WTC11 (cell line): ENCODE measurements at regions not wholly inside any gene's neighbourhood (a gene's known extent, or its start where the extent isn't known, plus 50 kb on each side); places are given as distances from the start of the nearest gene placed in this dataset.

Experiments
- ATAC-seq: fragments of 200-7000 bp; cut with Tn5 transposase; 2 replicates; pipeline ENCODE4 v1.10.0; 2021; ENCODE audit warnings: mild to moderate bottlenecking, moderate library complexity
- CTCF ChIA-PET: fragments of 300-600 bp; sonication (Branson Sonifier 250); formaldehyde crosslinking; loops from one replicate; lab custom pipeline; 2021; ENCODE audit warnings: antibody characterized with exemption; lab: Charles Lee
- POLR2A ChIA-PET: fragments of 350-600 bp; sonication (Branson Sonifier 250); formaldehyde crosslinking; loops from one replicate; lab custom pipeline; 2021; ENCODE audit warnings: antibody characterized with exemption; lab: Charles Lee
- DNase-seq: peaks from one replicate; pipeline ENCODE4 v3.0.0; 2021; ENCODE audit warnings: low spot score
- H3K27ac Mint-ChIP-seq: 2 replicates; pipeline ENCODE4 v1.8.0; 2021; ENCODE audit warnings: mixed read lengths
- H3K27me3 Mint-ChIP-seq: 2 replicates; pipeline ENCODE4 v1.8.0; 2021; ENCODE audit warnings: low read depth, mild to moderate bottlenecking, moderate library complexity, mixed read lengths
- H3K36me3 Mint-ChIP-seq: 2 replicates; pipeline ENCODE4 v1.8.0; 2021; ENCODE audit warnings: mixed read lengths
- H3K4me1 Mint-ChIP-seq: 2 replicates; pipeline ENCODE4 v1.8.0; 2022; ENCODE audit warnings: mixed read lengths
- H3K4me3 Mint-ChIP-seq: 2 replicates; pipeline ENCODE4 v1.8.0; 2021; ENCODE audit warnings: mild to moderate bottlenecking, moderate library complexity, mixed read lengths
- H3K9me3 Mint-ChIP-seq: 2 replicates; pipeline ENCODE4 v1.8.0; 2021; ENCODE audit warnings: mixed read lengths
- ATF2 ChIP-seq: sonication (generic); formaldehyde crosslinking; IDR thresholded peaks from 2 replicates; pipeline ENCODE4 v1.8.1; 2022; ENCODE audit warnings: low read depth, missing genetic modification reagents, borderline replicate concordance
- CREB1 ChIP-seq: sonication (generic); formaldehyde crosslinking; IDR thresholded peaks from 2 replicates; pipeline ENCODE4 v1.8.0; 2023; ENCODE audit warnings: mild to moderate bottlenecking, missing genetic modification reagents
- E2F1 ChIP-seq: sonication (generic); formaldehyde crosslinking; IDR thresholded peaks from 2 replicates; pipeline ENCODE4 v1.8.0; 2022; ENCODE audit warnings: mild to moderate bottlenecking, missing genetic modification reagents
- GTF2I ChIP-seq: fragments of 250-450 bp; sonication (Bioruptor Pico); conservative IDR thresholded peaks from 2 replicates; pipeline ENCODE4 v1.4.0; 2021; ENCODE audit warnings: mild to moderate bottlenecking
- JAZF1 ChIP-seq: fragments of 250-450 bp; sonication (Bioruptor Pico); IDR thresholded peaks from 2 replicates; pipeline ENCODE4 v1.9.0; 2021; ENCODE audit warnings: moderate library complexity, mild to moderate bottlenecking, inconsistent platforms
- KAT7 ChIP-seq: sonication (generic); formaldehyde crosslinking; IDR thresholded peaks from 2 replicates; pipeline ENCODE4 v1.8.1; 2023; ENCODE audit warnings: missing genetic modification reagents, mild to moderate bottlenecking, borderline replicate concordance
- NFE2L1 ChIP-seq: sonication (generic); formaldehyde crosslinking; IDR thresholded peaks from 2 replicates; pipeline ENCODE4 v1.8.1; 2023; ENCODE audit warnings: missing genetic modification reagents
- NR1H2 ChIP-seq: sonication (generic); formaldehyde crosslinking; IDR thresholded peaks from 2 replicates; pipeline ENCODE4 v1.9.0; 2021; ENCODE audit warnings: mild to moderate bottlenecking, moderate library complexity, missing genetic modification reagents
- PRRX2 ChIP-seq: fragments of 250-450 bp; sonication (Bioruptor Pico); IDR thresholded peaks from 2 replicates; pipeline ENCODE4 v1.8.0; 2021; ENCODE audit warnings: mild to moderate bottlenecking
- SOX15 ChIP-seq: fragments of 250-450 bp; sonication (Bioruptor Pico); IDR thresholded peaks from 2 replicates; pipeline ENCODE4 v1.9.0; 2021; ENCODE audit warnings: mild to moderate bottlenecking
- TCF7 ChIP-seq: sonication (generic); formaldehyde crosslinking; IDR thresholded peaks from 2 replicates; pipeline ENCODE4 v1.8.0; 2022; ENCODE audit warnings: mild to moderate bottlenecking, low read depth, missing genetic modification reagents, moderate library complexity
- TEAD1 ChIP-seq: sonication (generic); formaldehyde crosslinking; IDR thresholded peaks from 2 replicates; pipeline ENCODE4 v1.8.0; 2022; ENCODE audit warnings: mild to moderate bottlenecking, missing genetic modification reagents
- TEAD4 ChIP-seq: sonication (generic); formaldehyde crosslinking; IDR thresholded peaks from 2 replicates; pipeline ENCODE4 v1.8.0; 2022; ENCODE audit warnings: mild to moderate bottlenecking, missing genetic modification reagents
- ZMAT4 ChIP-seq: fragments of 250-450 bp; sonication (Bioruptor Pico); IDR thresholded peaks from 2 replicates; pipeline ENCODE4 v1.9.0; 2021; ENCODE audit warnings: mild to moderate bottlenecking
- ZNF121 ChIP-seq: sonication (generic); formaldehyde crosslinking; IDR thresholded peaks from 2 replicates; pipeline ENCODE4 v1.8.0; 2023; ENCODE audit warnings: missing genetic modification reagents
- ZNF281 ChIP-seq: sonication (generic); formaldehyde crosslinking; IDR thresholded peaks from 2 replicates; pipeline ENCODE4 v1.8.0; 2023; ENCODE audit warnings: mild to moderate bottlenecking, missing genetic modification reagents
- ZNF423 ChIP-seq: fragments of 250-450 bp; sonication (Bioruptor Pico); IDR thresholded peaks from 2 replicates; pipeline ENCODE4 v2.1.2; 2022; ENCODE audit warnings: mild to moderate bottlenecking, moderate library complexity
- ZNF425 ChIP-seq: fragments of 250-450 bp; sonication (Bioruptor Pico); conservative IDR thresholded peaks from 2 replicates; pipeline ENCODE4 v1.9.0; 2021; ENCODE audit warnings: mild to moderate bottlenecking
- ZNF671 ChIP-seq: fragments of 250-450 bp; sonication (Bioruptor Pico); IDR thresholded peaks from 2 replicates; pipeline ENCODE4 v1.8.0; 2021; ENCODE audit warnings: mild to moderate bottlenecking
- TF ChIP-seq, protein P1 (sequence below): sonication (generic); formaldehyde crosslinking; conservative IDR thresholded peaks from 2 replicates; pipeline ENCODE4 v1.8.1; 2023; ENCODE audit warnings: mild to moderate bottlenecking, low read depth, missing genetic modification reagents, moderate library complexity
- TF ChIP-seq, protein P2 (sequence below): sonication (generic); formaldehyde crosslinking; IDR thresholded peaks from 2 replicates; pipeline ENCODE4 v1.8.1; 2022; ENCODE audit warnings: mild to moderate bottlenecking, moderate library complexity, missing genetic modification reagents
- TF ChIP-seq, protein P3 (sequence below): fragments of 200-600 bp; IDR thresholded peaks from 2 replicates; pipeline ENCODE4 v1.8.0; 2022; ENCODE audit warnings: antibody characterized with exemption

DNA sequence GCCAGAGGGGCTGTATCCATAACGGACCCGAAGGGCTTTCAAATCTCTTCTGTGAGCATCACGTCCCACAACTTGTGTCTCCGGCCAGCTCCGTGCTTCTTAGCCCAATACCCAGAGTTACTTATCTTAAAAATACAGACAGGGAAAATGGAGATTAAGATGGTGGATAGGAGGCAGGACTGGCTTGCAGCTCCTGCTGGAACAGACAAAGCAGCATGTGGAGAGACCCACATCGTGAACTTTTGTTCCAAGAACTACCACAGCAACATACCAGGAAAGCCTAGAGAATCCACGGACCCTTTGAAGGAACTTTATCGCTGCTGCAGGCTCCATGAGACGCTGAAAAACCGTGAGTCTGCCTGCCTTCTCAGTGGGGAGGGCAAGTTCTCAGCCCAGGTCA lies 113.7 kb downstream of the RNASET2 start:
- DNase-seq (no peak), ATAC-seq (no peak)
- no peaks in the 10 kb centered on the region; the same call in 1 of the 2 replicates for H3K27me3 Mint-ChIP-seq
- no peak overlapping the region for H3K4me3 Mint-ChIP-seq
- ChIA-PET POLR2A (no interaction called here), CTCF (no interaction called here)
- no peak overlapping the region for H3K27ac Mint-ChIP-seq
- no peaks in the 10 kb centered on the region for H3K4me1 Mint-ChIP-seq
- H3K9me3 Mint-ChIP-seq = peaks cover 44% of the 10 kb centered on the region
- TF ChIP-seq GTF2I (no peak), TEAD4 (CRISPR knock-in tag) (no peak), JAZF1 (CRISPR knock-in tag) (no peak), TEAD1 (no peak), E2F1 (CRISPR knock-in tag) (no peak), TCF7 (CRISPR knock-in tag) (no peak), ZNF671 (CRISPR knock-in tag) (no peak)
- H3K36me3 Mint-ChIP-seq = peaks cover 20% of the 10 kb centered on the region

GRCh38 chr6:166841216-166841615 lies 115.1 kb downstream of the RNASET2 start:
- peaks cover 3% of the 10 kb centered on the region; the same call in 1 of the 2 replicates for H3K4me1 Mint-ChIP-seq
- no peak for ATAC-seq
- no peaks in the 10 kb centered on the region; the same call in 1 of the 2 replicates for H3K27me3 Mint-ChIP-seq
- TF ChIP-seq PRRX2 (CRISPR knock-in tag) = no peak
- no peak for TF ChIP-seq NFE2L1 (CRISPR knock-in tag)
- no peak for TF ChIP-seq CREB1 (CRISPR knock-in tag)
- TF ChIP-seq, protein P1, sequence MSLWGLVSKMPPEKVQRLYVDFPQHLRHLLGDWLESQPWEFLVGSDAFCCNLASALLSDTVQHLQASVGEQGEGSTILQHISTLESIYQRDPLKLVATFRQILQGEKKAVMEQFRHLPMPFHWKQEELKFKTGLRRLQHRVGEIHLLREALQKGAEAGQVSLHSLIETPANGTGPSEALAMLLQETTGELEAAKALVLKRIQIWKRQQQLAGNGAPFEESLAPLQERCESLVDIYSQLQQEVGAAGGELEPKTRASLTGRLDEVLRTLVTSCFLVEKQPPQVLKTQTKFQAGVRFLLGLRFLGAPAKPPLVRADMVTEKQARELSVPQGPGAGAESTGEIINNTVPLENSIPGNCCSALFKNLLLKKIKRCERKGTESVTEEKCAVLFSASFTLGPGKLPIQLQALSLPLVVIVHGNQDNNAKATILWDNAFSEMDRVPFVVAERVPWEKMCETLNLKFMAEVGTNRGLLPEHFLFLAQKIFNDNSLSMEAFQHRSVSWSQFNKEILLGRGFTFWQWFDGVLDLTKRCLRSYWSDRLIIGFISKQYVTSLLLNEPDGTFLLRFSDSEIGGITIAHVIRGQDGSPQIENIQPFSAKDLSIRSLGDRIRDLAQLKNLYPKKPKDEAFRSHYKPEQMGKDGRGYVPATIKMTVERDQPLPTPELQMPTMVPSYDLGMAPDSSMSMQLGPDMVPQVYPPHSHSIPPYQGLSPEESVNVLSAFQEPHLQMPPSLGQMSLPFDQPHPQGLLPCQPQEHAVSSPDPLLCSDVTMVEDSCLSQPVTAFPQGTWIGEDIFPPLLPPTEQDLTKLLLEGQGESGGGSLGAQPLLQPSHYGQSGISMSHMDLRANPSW (CRISPR knock-in tag) = no peak
- no peak for TF ChIP-seq ZNF425 (CRISPR knock-in tag)
- no peak for TF ChIP-seq ZNF281
- TF ChIP-seq SOX15 = no peak
- no peak for TF ChIP-seq NR1H2 (CRISPR knock-in tag)
- TF ChIP-seq ZNF121 (CRISPR knock-in tag) = no peak
- no peak for TF ChIP-seq ZNF423 (CRISPR knock-in tag)
- no peak for TF ChIP-seq ATF2
- no peak for TF ChIP-seq ZMAT4 (CRISPR knock-in tag)
- no peak for TF ChIP-seq KAT7 (CRISPR knock-in tag)
- TF ChIP-seq, protein P2, sequence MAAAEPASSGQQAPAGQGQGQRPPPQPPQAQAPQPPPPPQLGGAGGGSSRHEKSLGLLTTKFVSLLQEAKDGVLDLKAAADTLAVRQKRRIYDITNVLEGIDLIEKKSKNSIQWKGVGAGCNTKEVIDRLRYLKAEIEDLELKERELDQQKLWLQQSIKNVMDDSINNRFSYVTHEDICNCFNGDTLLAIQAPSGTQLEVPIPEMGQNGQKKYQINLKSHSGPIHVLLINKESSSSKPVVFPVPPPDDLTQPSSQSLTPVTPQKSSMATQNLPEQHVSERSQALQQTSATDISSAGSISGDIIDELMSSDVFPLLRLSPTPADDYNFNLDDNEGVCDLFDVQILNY (CRISPR knock-in tag) = no peak
- TF ChIP-seq, protein P3, sequence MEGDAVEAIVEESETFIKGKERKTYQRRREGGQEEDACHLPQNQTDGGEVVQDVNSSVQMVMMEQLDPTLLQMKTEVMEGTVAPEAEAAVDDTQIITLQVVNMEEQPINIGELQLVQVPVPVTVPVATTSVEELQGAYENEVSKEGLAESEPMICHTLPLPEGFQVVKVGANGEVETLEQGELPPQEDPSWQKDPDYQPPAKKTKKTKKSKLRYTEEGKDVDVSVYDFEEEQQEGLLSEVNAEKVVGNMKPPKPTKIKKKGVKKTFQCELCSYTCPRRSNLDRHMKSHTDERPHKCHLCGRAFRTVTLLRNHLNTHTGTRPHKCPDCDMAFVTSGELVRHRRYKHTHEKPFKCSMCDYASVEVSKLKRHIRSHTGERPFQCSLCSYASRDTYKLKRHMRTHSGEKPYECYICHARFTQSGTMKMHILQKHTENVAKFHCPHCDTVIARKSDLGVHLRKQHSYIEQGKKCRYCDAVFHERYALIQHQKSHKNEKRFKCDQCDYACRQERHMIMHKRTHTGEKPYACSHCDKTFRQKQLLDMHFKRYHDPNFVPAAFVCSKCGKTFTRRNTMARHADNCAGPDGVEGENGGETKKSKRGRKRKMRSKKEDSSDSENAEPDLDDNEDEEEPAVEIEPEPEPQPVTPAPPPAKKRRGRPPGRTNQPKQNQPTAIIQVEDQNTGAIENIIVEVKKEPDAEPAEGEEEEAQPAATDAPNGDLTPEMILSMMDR = no peak

More at GRCh38 chr6:166841216-166841615, 115.1 kb downstream of the RNASET2 start:
- Mint-ChIP-seq H3K9me3 (peaks cover 30% of the 10 kb centered on the region), H3K27ac (no peak overlapping the region), H3K4me3 (no peak overlapping the region), H3K36me3 (peaks cover 9% of the 10 kb centered on the region)
- ChIA-PET POLR2A (no interaction called here), CTCF (interaction anchor here (1.1 to 1.2 kb wide), 3 partner anchors 26 to 158 kb away, joined by 3 to 4 read pairs (median 4); partner anchors contain the start of gene CEP43)
- DNase-seq = no peak
